GM12872 (cell line): ENCODE measurements at regions not wholly inside any gene's neighbourhood (a gene's known extent, or its start where the extent isn't known, plus 50 kb on each side); places are given as distances from the start of the nearest gene placed in this dataset.

Experiments
- CTCF ChIP-seq: IDR thresholded peaks from 3 replicates; pipeline ENCODE4 v1.5.1; 2011; ENCODE audit warnings: low read depth, mild to moderate bottlenecking, low read length, moderate library complexity; ENCODE audit not compliant: insufficient read depth

DNA sequence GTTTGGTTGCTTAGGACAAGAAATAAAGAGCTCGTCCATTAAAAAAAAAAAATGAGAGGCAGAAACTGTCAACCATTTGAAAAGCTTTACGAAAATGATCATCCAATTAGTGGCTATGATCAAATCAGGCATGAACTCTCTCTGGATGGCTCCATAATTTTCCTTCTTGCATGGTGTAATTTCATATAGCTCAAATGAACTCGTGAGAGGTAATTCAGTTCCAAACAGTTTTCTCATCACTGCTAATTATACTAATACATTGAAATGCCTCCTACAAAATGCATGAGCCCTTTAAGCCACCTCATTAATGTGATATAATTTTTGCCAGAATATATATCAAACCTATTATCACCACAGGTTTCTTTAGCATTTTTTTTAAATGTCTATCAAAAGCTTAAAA lies 239.5 kb upstream of the MEIS2 start:
- no peak for TF ChIP-seq CTCF

DNA sequence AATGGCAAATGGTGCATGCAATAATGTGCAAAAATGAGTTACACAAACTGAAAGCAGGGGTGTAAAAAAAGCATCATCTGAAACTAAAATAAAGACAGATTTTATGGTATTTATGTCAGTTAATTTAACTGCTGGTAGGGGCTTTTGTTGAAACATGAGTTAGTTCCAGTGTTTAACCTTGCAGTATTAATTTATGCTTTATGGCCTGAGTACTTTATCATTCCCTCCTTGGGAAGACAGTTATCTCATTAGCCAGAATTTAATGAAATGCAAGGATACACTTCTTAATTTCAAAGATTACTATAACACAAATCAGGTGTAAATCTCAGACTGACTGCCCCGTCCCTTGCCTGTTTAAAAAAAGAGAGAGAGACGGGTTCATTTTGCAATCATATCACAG lies 240.1 kb upstream of the MEIS2 start:
- no peak for TF ChIP-seq CTCF

GRCh38 chr15:37359101-37359892 lies 258.9 kb upstream of the MEIS2 start:
- no peak for TF ChIP-seq CTCF

DNA sequence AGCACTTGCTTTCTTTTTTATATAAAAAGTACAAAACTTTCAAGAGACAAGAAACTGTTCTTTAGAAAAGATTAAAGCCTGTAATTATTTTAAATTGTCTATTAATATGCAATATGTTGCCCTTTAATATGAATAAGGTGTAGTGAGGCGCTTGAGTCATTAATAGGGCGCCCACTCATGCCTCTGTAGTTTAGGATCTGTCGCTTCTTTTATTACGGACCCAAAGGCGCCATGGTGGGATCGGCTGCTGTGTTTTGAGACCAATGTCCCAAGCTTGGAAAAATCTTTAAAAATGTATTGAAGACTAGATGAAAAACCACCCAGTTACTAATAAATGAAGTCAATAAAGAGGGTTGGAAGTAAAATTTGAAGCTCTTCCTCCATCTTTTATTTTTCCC lies 259.5 kb upstream of the MEIS2 start:
- no peak for TF ChIP-seq CTCF

DNA sequence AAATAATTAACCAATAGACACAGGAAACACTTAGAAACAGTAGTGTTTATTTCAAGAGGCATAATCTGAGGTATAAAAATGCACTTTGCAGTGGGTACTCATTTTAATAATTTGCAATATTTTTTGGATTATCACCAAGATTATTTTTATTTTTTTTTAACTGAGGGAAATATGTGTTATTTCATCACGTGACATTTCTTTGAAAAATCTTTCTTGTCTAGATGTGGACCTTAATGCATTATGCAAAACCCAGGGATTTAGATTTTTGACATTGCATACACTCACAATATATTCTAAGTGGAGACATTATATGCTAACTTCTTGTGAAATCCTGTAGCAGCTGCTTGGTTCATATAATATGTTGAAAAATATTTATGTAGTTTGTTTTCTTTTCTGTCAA lies 260.4 kb upstream of the MEIS2 start:
- no peak for TF ChIP-seq CTCF

GRCh38 chr15:37361621-37362020 lies 261.3 kb upstream of the MEIS2 start:
- no peak for TF ChIP-seq CTCF

- no peak for TF ChIP-seq CTCF
Observed at GRCh38 chr15:37362414-37362813, 262.1 kb upstream of the MEIS2 start.

DNA sequence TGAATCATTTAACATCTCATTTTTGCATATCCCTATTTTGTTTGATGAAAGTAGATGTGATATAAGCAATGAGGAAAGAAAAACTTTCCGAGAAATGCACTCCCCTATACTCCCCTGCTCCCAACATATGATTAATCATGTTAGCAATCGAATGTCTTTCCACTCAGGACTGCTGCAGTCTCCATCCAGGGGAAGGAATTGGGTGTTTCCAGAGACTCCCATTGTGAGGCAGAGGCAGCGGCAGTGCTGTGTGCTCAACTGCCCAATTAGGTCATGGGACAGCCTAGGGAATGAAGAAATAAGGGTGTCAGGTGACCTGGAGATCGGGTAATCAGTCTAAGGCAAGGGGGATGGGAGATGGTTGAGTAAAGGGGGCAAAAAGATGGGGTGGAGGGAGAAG lies 268.6 kb upstream of the MEIS2 start:
- no peak for TF ChIP-seq CTCF
